HepG2 (cell line): ENCODE measurements at regions not wholly inside any gene's neighbourhood (a gene's known extent, or its start where the extent isn't known, plus 50 kb on each side); places are given as distances from the start of the nearest gene placed in this dataset.

Source experiments
- ATF6 ChIP-seq: sonication (generic); formaldehyde crosslinking; conservative IDR thresholded peaks from 2 replicates; pipeline ENCODE4 v1.4.0; 2020; ENCODE audit warnings: missing genetic modification reagents
- CENPX ChIP-seq: sonication (generic); formaldehyde crosslinking; IDR thresholded peaks from 2 replicates; pipeline ENCODE4 v1.9.0; 2021; ENCODE audit warnings: mild to moderate bottlenecking, missing genetic modification reagents, moderate library complexity
- GRHL1 ChIP-seq: sonication (generic); formaldehyde crosslinking; conservative IDR thresholded peaks from 2 replicates; pipeline ENCODE4 v1.8.0; 2022; ENCODE audit warnings: missing genetic modification reagents
- HCFC1 ChIP-seq: fragments of 150-350 bp; IDR thresholded peaks from 2 replicates; pipeline ENCODE4 v1.6.1; 2014; ENCODE audit warnings: low read depth, low read length
- IKZF5 ChIP-seq: IDR thresholded peaks from 2 replicates; pipeline ENCODE4 v1.6.1; 2018; ENCODE audit warnings: missing genetic modification reagents, mild to moderate bottlenecking, missing compliant biosample characterization
- KDM1A ChIP-seq: IDR thresholded peaks from 2 replicates; pipeline ENCODE4 v1.6.1; 2016; ENCODE audit warnings: missing compliant biosample characterization
- MED8 ChIP-seq: sonication (generic); formaldehyde crosslinking; IDR thresholded peaks from 2 replicates; pipeline ENCODE4 v1.8.1; 2023; ENCODE audit warnings: mild to moderate bottlenecking, missing genetic modification reagents; ENCODE audit not compliant: insufficient replicate concordance
- NCOR1 ChIP-seq: fragments of 200-600 bp; sonication (generic); IDR thresholded peaks from 2 replicates; pipeline ENCODE4 v1.7.0; 2017; ENCODE audit warnings: antibody characterized with exemption, low read length, borderline replicate concordance
- NFKB2 ChIP-seq: sonication (generic); formaldehyde crosslinking; IDR thresholded peaks from 2 replicates; pipeline ENCODE4 v1.4.0; 2020; ENCODE audit warnings: missing genetic modification reagents, borderline replicate concordance
- NFKBIZ ChIP-seq: IDR thresholded peaks from 2 replicates; pipeline ENCODE4 v1.6.1; 2018; ENCODE audit warnings: missing genetic modification reagents, missing compliant biosample characterization
- NR2F1 ChIP-seq, 2 experiments: fragments of 450-650 bp in 1 of 2; formaldehyde crosslinking in 1 of 2; IDR thresholded peaks; 2 replicates each; pipeline versions ENCODE4 v1.5.0 to v1.6.1; 2016 to 2020; ENCODE audit warnings: mild to moderate bottlenecking in 1 of 2, missing compliant biosample characterization in 1 of 2, missing genetic modification reagents in 1 of 2, moderate library complexity in 1 of 2
- REST ChIP-seq, 2 experiments: IDR thresholded peaks; 2 replicates each; pipeline ENCODE4 v1.6.1; 2011 to 2012; ENCODE audit warnings: low read length in 2 of 2, borderline replicate concordance in 1 of 2, low read depth in 1 of 2, mild to moderate bottlenecking in 1 of 2, moderate library complexity in 1 of 2
- SAFB2 ChIP-seq: sonication (generic); formaldehyde crosslinking; IDR thresholded peaks from 2 replicates; pipeline ENCODE4 v1.5.1; 2020; ENCODE audit warnings: missing genetic modification reagents, low read depth, mild to moderate bottlenecking, borderline replicate concordance
- ZBTB49 ChIP-seq: sonication (generic); formaldehyde crosslinking; IDR thresholded peaks from 2 replicates; pipeline ENCODE4 v1.4.0; 2020; ENCODE audit warnings: missing genetic modification reagents, borderline replicate concordance
- ZNF224 ChIP-seq: sonication (generic); formaldehyde crosslinking; IDR thresholded peaks from 2 replicates; pipeline ENCODE4 v1.5.0; 2020; ENCODE audit warnings: mild to moderate bottlenecking, missing genetic modification reagents
- ZNF234 ChIP-seq: sonication (generic); formaldehyde crosslinking; conservative IDR thresholded peaks from 2 replicates; pipeline ENCODE4 v1.5.1; 2020; ENCODE audit warnings: mild to moderate bottlenecking, missing genetic modification reagents
- ZNF761 ChIP-seq: sonication (generic); formaldehyde crosslinking; conservative IDR thresholded peaks from 2 replicates; pipeline ENCODE4 v1.4.0; 2020; ENCODE audit warnings: mild to moderate bottlenecking, missing genetic modification reagents

- TF ChIP-seq REST (IDR thresholded peaks at IDR 0.05; ENCODE audit: borderline replicate concordance in 1 of 2, low read depth in 1 of 2, low read length in 2 of 2): peak in 1 of 2 experiments; percentile 17; a peak in 1 of 4 replicates
- TF ChIP-seq ATF6 (CRISPR knock-in tag): no peak
- TF ChIP-seq SAFB2 (CRISPR knock-in tag): peak; percentile 86; the same call in 1 of the 2 replicates
- peak; percentile 75; the same call in 1 of the 2 replicates for TF ChIP-seq NFKB2 (CRISPR knock-in tag)
- no peak for TF ChIP-seq ZNF234 (CRISPR knock-in tag)
- peak; percentile 53; the same call in 1 of the 2 replicates for TF ChIP-seq ZNF224 (CRISPR knock-in tag)
- no peak for TF ChIP-seq MED8 (CRISPR knock-in tag)
- TF ChIP-seq ZBTB49: no peak
- no peak for TF ChIP-seq NR2F1 (CRISPR knock-in tag; IDR thresholded peaks at IDR 0.05)
- TF ChIP-seq NCOR1: no peak; the same call in 1 of the 2 replicates
- peak; percentile 83 for TF ChIP-seq IKZF5 (CRISPR knock-in tag)
- TF ChIP-seq KDM1A (CRISPR knock-in tag): no peak
- TF ChIP-seq ZNF761 (CRISPR knock-in tag): peak; percentile 81
- no peak for TF ChIP-seq NFKBIZ
- TF ChIP-seq HCFC1: no peak
- no peak for TF ChIP-seq GRHL1 (CRISPR knock-in tag)
- TF ChIP-seq CENPX: no peak
Observed at GRCh38 chr5:91280362-91281269, 102.5 kb downstream of the ARRDC3 start (continued).
